ELF-1 (cell line): ENCODE measurements at regions not wholly inside any gene's neighbourhood (a gene's known extent, or its start where the extent isn't known, plus 50 kb on each side); places are given as distances from the start of the nearest gene placed in this dataset.
A peak's percentile ranks its signal among the peaks of the same experiment; 100 is the strongest.
"Not testable (repeated sequence)": the region's sequence is repeated elsewhere in the genome, so short reads cannot be mapped to it uniquely, and the experiment has no call there.

Source experiments
- DNase-seq: peaks from one replicate; pipeline ENCODE4 v3.0.0-alpha.2; 2016; ENCODE audit warnings: low read depth, low spot score

DNA sequence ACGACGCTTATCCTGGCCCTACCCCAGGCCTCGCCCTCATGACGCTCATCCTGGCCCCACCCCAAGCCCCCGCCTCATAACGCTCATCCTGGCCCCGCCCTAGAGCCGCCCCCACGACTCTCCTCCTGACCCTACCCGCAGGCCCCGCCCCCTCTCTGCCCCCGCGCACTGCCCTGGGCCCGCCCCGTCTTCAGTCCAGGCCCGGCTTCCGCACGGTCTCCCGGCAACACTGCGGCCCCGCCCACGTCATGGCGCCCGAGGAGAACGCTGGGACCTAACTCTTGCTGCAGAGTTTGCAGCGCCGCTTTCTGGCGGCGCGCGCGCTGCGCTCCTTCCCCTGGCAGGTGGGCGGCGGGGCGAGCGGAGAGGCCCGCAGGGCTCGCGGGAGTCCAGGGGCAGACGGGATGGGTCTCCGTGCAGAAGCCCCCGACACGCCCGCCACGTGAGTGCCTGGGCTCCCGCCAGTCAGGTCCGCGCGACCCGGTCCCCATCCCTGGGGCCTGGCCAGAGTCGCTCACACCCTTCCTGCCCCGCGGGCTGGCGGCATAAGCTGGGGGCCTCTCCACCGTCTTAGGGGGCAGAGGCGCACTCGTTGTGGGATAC is 52.5 kb upstream of the ROPN1B start:
- DNase-seq, result peak; percentile 94

GRCh38 chr3:125917020-125917549 is 51.9 kb upstream of the ROPN1B start:
- DNase-seq, result peak; percentile 49

GRCh38 chr3:125918024-125918423 is 51.0 kb upstream of the ROPN1B start:
- not testable (repeated sequence) for DNase-seq

- not testable (repeated sequence) for DNase-seq
Observed at GRCh38 chr3:125918451-125918850, 50.5 kb upstream of the ROPN1B start.

GRCh38 chr3:125918866-125919265 is 50.1 kb upstream of the ROPN1B start:
- DNase-seq, result not testable (repeated sequence)
